ENCODE measurements at regions not wholly inside any gene's neighbourhood (a gene's known extent, or its start where the extent isn't known, plus 50 kb on each side); places are given as distances from the start of the nearest gene placed in this dataset.
"Not testable (repeated sequence)": the region's sequence is repeated elsewhere in the genome, so short reads cannot be mapped to it uniquely, and the experiment has no call there.

GRCh38 chr17:72471296-72471695 is 350.5 kb downstream of the SOX9 start:
- TF ChIP-seq CTCF (IDR thresholded peaks at IDR 0.05; ENCODE audit: control insufficient read depth, extremely low read depth, insufficient read depth), result no peak
- DNase-seq (ENCODE audit: low read depth), result no peak
- H3K4me3 ChIP-seq (ENCODE audit: low read depth, low read length), result no peak overlapping the region

GRCh38 chr17:72472106-72472505 is 351.3 kb downstream of the SOX9 start:
- no peak for TF ChIP-seq CTCF (IDR thresholded peaks at IDR 0.05; ENCODE audit: control insufficient read depth, extremely low read depth, insufficient read depth)
- DNase-seq (ENCODE audit: low read depth), result no peak
- H3K4me3 ChIP-seq (ENCODE audit: low read depth, low read length), result no peak overlapping the region

- not testable (repeated sequence) for H3K4me3 ChIP-seq (ENCODE audit: low read depth, low read length); DNase-seq (ENCODE audit: low read depth)
These were observed 352.1 kb downstream of the SOX9 start for GRCh38 chr17:72472853-72473390.

GRCh38 chr17:72474243-72474642 is 353.4 kb downstream of the SOX9 start:
- no peak overlapping the region for H3K4me3 ChIP-seq (ENCODE audit: low read depth, low read length)
- no peak for DNase-seq (ENCODE audit: low read depth)
- TF ChIP-seq CTCF (IDR thresholded peaks at IDR 0.05; ENCODE audit: control insufficient read depth, extremely low read depth, insufficient read depth), result no peak

- no peak for DNase-seq (ENCODE audit: low read depth)
- H3K4me3 ChIP-seq (ENCODE audit: low read depth, low read length), result no peak overlapping the region
- TF ChIP-seq CTCF (IDR thresholded peaks at IDR 0.05; ENCODE audit: control insufficient read depth, extremely low read depth, insufficient read depth), result no peak
These were observed 354.1 kb downstream of the SOX9 start for GRCh38 chr17:72474719-72475477.

- no peak for DNase-seq (ENCODE audit: low read depth)
- H3K4me3 ChIP-seq (ENCODE audit: low read depth, low read length), result no peak overlapping the region
- TF ChIP-seq CTCF (IDR thresholded peaks at IDR 0.05; ENCODE audit: control insufficient read depth, extremely low read depth, insufficient read depth), result no peak
These were observed 355.3 kb downstream of the SOX9 start for GRCh38 chr17:72476134-72476533.

GRCh38 chr17:72476575-72476986 is 355.8 kb downstream of the SOX9 start:
- TF ChIP-seq CTCF (IDR thresholded peaks at IDR 0.05; ENCODE audit: control insufficient read depth, extremely low read depth, insufficient read depth), result no peak
- H3K4me3 ChIP-seq (ENCODE audit: low read depth, low read length), result no peak overlapping the region
- DNase-seq (ENCODE audit: low read depth), result no peak

Measured in LNCaP clone FGC (cell line).